ENCODE measurements at regions not wholly inside any gene's neighbourhood (a gene's known extent, or its start where the extent isn't known, plus 50 kb on each side); places are given as distances from the start of the nearest gene placed in this dataset.

- Mint-ChIP-seq H3K36me3 (peaks cover 15% of the 10 kb centered on the region), H3K9me3 (peaks cover 4% of the 10 kb centered on the region)
Observed at GRCh38 chr20:19826179-19826914, 68.3 kb downstream of the RIN2 start.

DNA sequence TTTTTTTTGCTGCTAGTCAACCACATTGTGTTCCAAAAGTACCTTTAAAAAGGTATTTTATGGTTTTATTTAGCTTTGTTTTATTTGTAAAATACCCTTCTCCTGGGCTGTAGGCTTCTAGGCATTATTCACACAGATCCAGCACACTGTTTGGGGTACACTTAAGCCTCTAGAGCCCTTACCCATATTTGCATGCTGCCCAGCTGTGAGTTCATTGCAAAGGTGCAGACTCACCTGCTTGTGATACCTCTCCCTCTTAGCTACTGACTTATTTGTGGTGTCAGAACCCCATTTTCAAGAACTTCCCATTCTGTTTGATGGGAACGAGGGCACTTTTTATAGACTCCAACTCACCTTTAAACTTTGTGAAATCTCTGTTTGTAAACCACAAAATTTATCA is 69.8 kb downstream of the RIN2 start:
- Mint-ChIP-seq H3K4me1 (ENCODE audit: unreplicated experiment) (peaks cover 9% of the 10 kb centered on the region), H3K27me3 (no peaks in the 10 kb centered on the region), H3K36me3 (peaks cover 17% of the 10 kb centered on the region), H3K9me3 (peaks cover 4% of the 10 kb centered on the region), H3K4me3 (no peak overlapping the region), H3K27ac (no peak overlapping the region)
- TF ChIP-seq CTCF (conservative IDR thresholded peaks at IDR 0.05), result no peak
- no peak for DNase-seq (ENCODE audit: extremely low spot score, unreplicated experiment)

More at GRCh38 chr20:19826179-19826914, 68.3 kb downstream of the RIN2 start:
- no peak overlapping the region for H3K4me3 Mint-ChIP-seq
- no peaks in the 10 kb centered on the region for H3K27me3 Mint-ChIP-seq
- TF ChIP-seq CTCF (conservative IDR thresholded peaks at IDR 0.05), result no peak
- peak overlapping the region; percentile 39 for H3K27ac Mint-ChIP-seq
- H3K4me1 Mint-ChIP-seq (ENCODE audit: unreplicated experiment), result peaks cover 9% of the 10 kb centered on the region
- DNase-seq (ENCODE audit: extremely low spot score, unreplicated experiment), result no peak

GRCh38 chr20:19828232-19828631 is 70.2 kb downstream of the RIN2 start:
- Mint-ChIP-seq H3K9me3 (peaks cover 4% of the 10 kb centered on the region), H3K27me3 (no peaks in the 10 kb centered on the region), H3K4me3 (no peak overlapping the region), H3K36me3 (peaks cover 17% of the 10 kb centered on the region), H3K27ac (no peak overlapping the region), H3K4me1 (ENCODE audit: unreplicated experiment) (peaks cover 7% of the 10 kb centered on the region)
- TF ChIP-seq CTCF (conservative IDR thresholded peaks at IDR 0.05), result no peak
- no peak for DNase-seq (ENCODE audit: extremely low spot score, unreplicated experiment)

DNA sequence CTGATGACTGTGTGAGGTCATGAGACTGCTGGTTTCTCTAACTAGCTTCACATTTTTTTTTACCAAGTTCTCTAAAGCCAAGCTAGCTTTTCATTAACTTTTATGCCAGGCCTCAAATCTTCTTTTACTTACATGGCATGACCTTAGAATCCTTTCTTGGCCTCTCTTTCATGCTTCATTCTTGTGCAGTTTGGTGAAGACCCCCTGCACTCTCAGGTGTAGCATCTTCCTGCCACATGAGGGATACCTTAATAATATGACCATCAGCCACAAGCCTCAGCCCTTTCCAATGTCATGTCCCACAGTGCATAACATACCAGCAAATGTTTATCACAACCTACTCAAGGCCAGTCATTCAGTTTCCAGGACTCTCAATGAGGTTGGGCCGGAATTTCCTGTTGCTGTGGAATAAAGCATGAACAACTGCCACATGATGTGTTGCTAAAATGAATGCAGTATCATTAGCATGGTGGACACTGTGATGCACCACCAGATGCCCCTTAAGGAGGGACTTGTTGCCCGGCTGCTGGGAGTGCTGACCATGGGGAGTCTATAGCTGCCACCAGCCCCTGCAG is 72.2 kb downstream of the RIN2 start:
- no peak for DNase-seq (ENCODE audit: extremely low spot score, unreplicated experiment)
- Mint-ChIP-seq H3K27me3 (no peaks in the 10 kb centered on the region), H3K9me3 (peaks cover 4% of the 10 kb centered on the region), H3K36me3 (peaks cover 12% of the 10 kb centered on the region), H3K4me1 (ENCODE audit: unreplicated experiment) (peaks cover 4% of the 10 kb centered on the region), H3K4me3 (no peak overlapping the region), H3K27ac (no peak overlapping the region)
- TF ChIP-seq CTCF (conservative IDR thresholded peaks at IDR 0.05), result no peak

- DNase-seq (ENCODE audit: extremely low spot score, unreplicated experiment), result no peak
- H3K27ac Mint-ChIP-seq, result no peak overlapping the region
- no peak overlapping the region for H3K4me3 Mint-ChIP-seq
- no peak for TF ChIP-seq CTCF (conservative IDR thresholded peaks at IDR 0.05)
- H3K9me3 Mint-ChIP-seq, result peaks cover 4% of the 10 kb centered on the region
- H3K27me3 Mint-ChIP-seq, result no peaks in the 10 kb centered on the region
- peaks cover 12% of the 10 kb centered on the region for H3K36me3 Mint-ChIP-seq
- peaks cover 9% of the 10 kb centered on the region for H3K4me1 Mint-ChIP-seq (ENCODE audit: unreplicated experiment)
Observed at GRCh38 chr20:19832875-19833274, 74.8 kb downstream of the RIN2 start.

Data from type B pancreatic cell (in vitro differentiated cells).